ENCODE measurements at regions not wholly inside any gene's neighbourhood (a gene's known extent, or its start where the extent isn't known, plus 50 kb on each side); places are given as distances from the start of the nearest gene placed in this dataset.

- no peak for TF ChIP-seq REST (tag by site-specific recombination; IDR thresholded peaks at IDR 0.05)
Measured at GRCh38 chr10:111485767-111486166, 408.9 kb downstream of the ADRA2A start (continued).

GRCh38 chr10:111486346-111486745, 409.5 kb downstream of the ADRA2A start:
- H3K36me3 ChIP-seq (ENCODE audit: control insufficient read depth in 2 of 2, insufficient read depth in 1 of 2, low read length in 2 of 2): no peaks in the 10 kb centered on the region
- POLR2A ChIA-PET: interaction anchor here (0.6 kb wide), 1 partner anchor 613 kb away, joined by 3 read pairs; no protein-coding TSS in a partner anchor
- no peak overlapping the region for H3K4me3 ChIP-seq (ENCODE audit: low read depth, low read length)
- no peaks in the 10 kb centered on the region for H3K9me3 ChIP-seq (ENCODE audit: control insufficient read depth, insufficient read depth, low read depth, low read length)
- CTCF ChIA-PET: no interaction called here
- H3K27ac ChIP-seq (ENCODE audit: extremely low read depth, low read depth, low read length): no peak overlapping the region
- TF ChIP-seq GLI2 (tag by site-specific recombination; IDR thresholded peaks at IDR 0.05; ENCODE audit: borderline replicate concordance, low read depth) (no peak), IKZF3 (tag by site-specific recombination; IDR thresholded peaks at IDR 0.05) (no peak), MEIS1 (CRISPR knock-in tag; IDR thresholded peaks at IDR 0.05; ENCODE audit: borderline replicate concordance) (no peak), ZNF670 (tag by site-specific recombination; IDR thresholded peaks at IDR 0.05; ENCODE audit: low read depth) (no peak), ZNF548 (tag by site-specific recombination; IDR thresholded peaks at IDR 0.05) (no peak), ZFP41 (tag by site-specific recombination; IDR thresholded peaks at IDR 0.05; ENCODE audit: borderline replicate concordance) (no peak), ZNF19 (tag by site-specific recombination; IDR thresholded peaks at IDR 0.05; ENCODE audit: low read depth) (no peak), ZNF585B (tag by site-specific recombination; IDR thresholded peaks at IDR 0.05) (no peak)
- no peaks in the 10 kb centered on the region for H3K4me1 ChIP-seq (ENCODE audit: control insufficient read depth, insufficient read depth, low read length)

- H3K4me1 ChIP-seq (ENCODE audit: control insufficient read depth, insufficient read depth, low read length): no peaks in the 10 kb centered on the region
- ChIA-PET POLR2A (no interaction called here), CTCF (no interaction called here)
- H3K9me3 ChIP-seq (ENCODE audit: control insufficient read depth, insufficient read depth, low read depth, low read length): no peaks in the 10 kb centered on the region
- H3K4me3 ChIP-seq (ENCODE audit: low read depth, low read length): no peak overlapping the region
- no peaks in the 10 kb centered on the region for H3K36me3 ChIP-seq (ENCODE audit: control insufficient read depth in 2 of 2, insufficient read depth in 1 of 2, low read length in 2 of 2)
- no peak overlapping the region for H3K27ac ChIP-seq (ENCODE audit: extremely low read depth, low read depth, low read length)
- TF ChIP-seq SETDB1 (IDR thresholded peaks at IDR 0.05; ENCODE audit: insufficient read length, low read length): peak; percentile 53
- TF ChIP-seq ZNF488 (tag by site-specific recombination; IDR thresholded peaks at IDR 0.05): no peak
- peak; percentile 24; the same call in 1 of the 2 replicates for TF ChIP-seq TRIM28 (IDR thresholded peaks at IDR 0.05; ENCODE audit: borderline replicate concordance, low read length)
- peak; percentile 88 for TF ChIP-seq ZNF585B (tag by site-specific recombination; IDR thresholded peaks at IDR 0.05)
Measured at GRCh38 chr10:111488668-111489067, 411.8 kb downstream of the ADRA2A start.

GRCh38 chr10:111491154-111491553, 414.3 kb downstream of the ADRA2A start:
- H3K36me3 ChIP-seq (ENCODE audit: control insufficient read depth in 2 of 2, insufficient read depth in 1 of 2, low read length in 2 of 2): no peaks in the 10 kb centered on the region
- ChIA-PET CTCF (interaction anchor here (0.7 kb wide), 1 partner anchor 347 kb away, joined by 3 read pairs; no protein-coding TSS in a partner anchor), POLR2A (no interaction called here)
- H3K9me3 ChIP-seq (ENCODE audit: control insufficient read depth, insufficient read depth, low read depth, low read length): no peaks in the 10 kb centered on the region
- H3K4me3 ChIP-seq (ENCODE audit: low read depth, low read length): no peak overlapping the region
- H3K4me1 ChIP-seq (ENCODE audit: control insufficient read depth, insufficient read depth, low read length): no peaks in the 10 kb centered on the region
- no peak overlapping the region for H3K27ac ChIP-seq (ENCODE audit: extremely low read depth, low read depth, low read length)
- TF ChIP-seq ZNF354C (tag by site-specific recombination; IDR thresholded peaks at IDR 0.05; ENCODE audit: borderline replicate concordance, low read depth) (no peak), ZXDB (tag by site-specific recombination; IDR thresholded peaks at IDR 0.05) (no peak), PRDM10 (tag by site-specific recombination; IDR thresholded peaks at IDR 0.05) (no peak), ZNF830 (tag by site-specific recombination; IDR thresholded peaks at IDR 0.05; ENCODE audit: low read depth) (no peak), TRIM28 (IDR thresholded peaks at IDR 0.05; ENCODE audit: borderline replicate concordance, low read length) (no peak), ZNF404 (tag by site-specific recombination; IDR thresholded peaks at IDR 0.05) (no peak), ZSCAN23 (tag by site-specific recombination; IDR thresholded peaks at IDR 0.05) (no peak)

All from HEK293 (cell line).